IMR-90 (cell line): ENCODE measurements at regions not wholly inside any gene's neighbourhood (a gene's known extent, or its start where the extent isn't known, plus 50 kb on each side); places are given as distances from the start of the nearest gene placed in this dataset.

ENCODE experiments used
- ATAC-seq: fragments of 200-7000 bp; cut with Tn5 transposase; 2 replicates; pipeline ENCODE4 v1.9.1; 2020; ENCODE audit warnings: low read depth, mild to moderate bottlenecking, moderate library complexity
- BruUV-seq: library from RNA; stranded (reverse); fragments of 400-500 nt; replicated peaks from 2 replicates; lab custom pipeline; 2021; lab: Mats Ljungman, UMichigan
- CTCF ChIA-PET: fragments of 300-600 bp; formaldehyde crosslinking; extraction: SDS; loops from one replicate; lab custom pipeline; 2021; ENCODE audit warnings: antibody characterized with exemption; lab: Yijun Ruan, JAX
- POLR2A ChIA-PET: fragments of 300-600 bp; sonication (Branson Sonifier 250); formaldehyde crosslinking; loops from one replicate; lab custom pipeline; 2022; ENCODE audit warnings: antibody characterized with exemption; ENCODE audit not compliant: unreplicated experiment; lab: Charles Lee
- DNase-seq: peaks from one replicate; pipeline ENCODE4 v3.0.0; 2013
- H2AFZ ChIP-seq: replicated peaks from 2 replicates; pipeline ENCODE3; 2013; ENCODE audit warnings: low read length, mild to moderate bottlenecking; ENCODE audit not compliant: poor library complexity
- H2AK5ac ChIP-seq: 2 replicates; pipeline ENCODE4 v1.6.1; 2013; ENCODE audit warnings: low read depth, low read length, inconsistent platforms
- H2AK9ac ChIP-seq: replicated peaks from 2 replicates; pipeline ENCODE3; 2013; ENCODE audit warnings: mild to moderate bottlenecking, low read depth, low read length, moderate library complexity; ENCODE audit not compliant: poor library complexity
- H2BK120ac ChIP-seq: 2 replicates; pipeline ENCODE4 v1.6.1; 2013; ENCODE audit warnings: low read depth, low read length, inconsistent platforms
- H2BK15ac ChIP-seq: 3 replicates; pipeline ENCODE4 v1.6.1; 2013; ENCODE audit warnings: low read depth, low read length, inconsistent platforms
- H2BK20ac ChIP-seq: 2 replicates; pipeline ENCODE4 v1.6.1; 2013; ENCODE audit warnings: low read depth, mild to moderate bottlenecking, inconsistent platforms, low read length, moderate library complexity
- H2BK5ac ChIP-seq: 2 replicates; pipeline ENCODE4 v1.6.1; 2013; ENCODE audit warnings: mild to moderate bottlenecking, low read depth, low read length, inconsistent platforms; ENCODE audit not compliant: poor library complexity, severe bottlenecking
- H3K14ac ChIP-seq: replicated peaks from 2 replicates; pipeline ENCODE4 v1.6.1; 2013; ENCODE audit warnings: low read depth, low read length, inconsistent platforms
- H3K18ac ChIP-seq: 2 replicates; pipeline ENCODE4 v1.6.1; 2013; ENCODE audit warnings: low read depth, low read length, control low read depth
- H3K23ac ChIP-seq: 2 replicates; pipeline ENCODE4 v1.6.1; 2013; ENCODE audit warnings: low read depth, low read length, inconsistent platforms
- H3K27ac ChIP-seq: 2 replicates; pipeline ENCODE4 v1.5.1; 2013; ENCODE audit warnings: mild to moderate bottlenecking, control low read depth, low read length; ENCODE audit not compliant: insufficient read depth
- H3K27me3 ChIP-seq: 2 replicates; pipeline ENCODE4 v1.6.1; 2013; ENCODE audit warnings: low read length; ENCODE audit not compliant: control insufficient read depth, insufficient read depth
- H3K36me3 ChIP-seq: 2 replicates; pipeline ENCODE4 v1.6.1; 2013; ENCODE audit warnings: low read length, mixed read lengths; ENCODE audit not compliant: control insufficient read depth, insufficient read depth
- H3K4ac ChIP-seq: 2 replicates; pipeline ENCODE4 v1.6.1; 2013; ENCODE audit warnings: low read depth, low read length, inconsistent platforms
- H3K4me1 ChIP-seq: 2 replicates; pipeline ENCODE4 v1.6.1; 2013; ENCODE audit warnings: low read length, mixed read lengths; ENCODE audit not compliant: control insufficient read depth, insufficient read depth
- H3K4me2 ChIP-seq: 2 replicates; pipeline ENCODE4 v1.6.1; 2013; ENCODE audit warnings: low read depth, mild to moderate bottlenecking, control low read depth, low read length, moderate library complexity
- H3K4me3 ChIP-seq: 2 replicates; pipeline ENCODE4 v1.5.1; 2013; ENCODE audit warnings: low read depth, mild to moderate bottlenecking, control low read depth, low read length, moderate library complexity; ENCODE audit not compliant: insufficient read depth
- H3K56ac ChIP-seq: 2 replicates; pipeline ENCODE4 v1.6.1; 2013; ENCODE audit warnings: low read length, inconsistent platforms; ENCODE audit not compliant: insufficient read depth; ENCODE audit errors: extremely low read depth
- H3K79me1 ChIP-seq, 2 experiments: 2 replicates each; pipeline ENCODE4 v1.6.1; 2013; ENCODE audit warnings: low read length in 2 of 2, inconsistent platforms in 1 of 2, low read depth in 1 of 2
- H3K9ac ChIP-seq: 2 replicates; pipeline ENCODE4 v1.6.1; 2013; ENCODE audit warnings: low read depth, low read length, control low read depth
- H3K9me1 ChIP-seq: 2 replicates; pipeline ENCODE4 v1.6.1; 2013; ENCODE audit warnings: low read length, inconsistent platforms; ENCODE audit not compliant: insufficient read depth
- H3K9me3 ChIP-seq: 2 replicates; pipeline ENCODE4 v1.6.1; 2013; ENCODE audit warnings: low read length; ENCODE audit not compliant: control insufficient read depth, insufficient read depth
- H4K20me1 ChIP-seq: 2 replicates; pipeline ENCODE4 v1.6.1; 2013; ENCODE audit warnings: low read length, inconsistent platforms; ENCODE audit not compliant: insufficient read depth
- H4K5ac ChIP-seq: 2 replicates; pipeline ENCODE4 v1.6.1; 2013; ENCODE audit warnings: mild to moderate bottlenecking, low read depth, low read length, control low read depth
- H4K8ac ChIP-seq, 2 experiments: 2 replicates each; pipeline ENCODE4 v1.6.1; 2013; ENCODE audit warnings: low read depth in 2 of 2, low read length in 2 of 2, control low read depth in 1 of 2, inconsistent platforms in 1 of 2
- H4K91ac ChIP-seq: 2 replicates; pipeline ENCODE4 v1.6.1; 2013; ENCODE audit warnings: low read depth, low read length, inconsistent platforms; ENCODE audit not compliant: insufficient read depth
- BHLHE40 ChIP-seq: fragments of 150-350 bp; IDR thresholded peaks from 2 replicates; pipeline ENCODE4 v1.6.1; 2016; ENCODE audit warnings: mild to moderate bottlenecking, low read depth, low read length
- CEBPB ChIP-seq: IDR thresholded peaks from 2 replicates; pipeline ENCODE4 v1.6.1; 2012; ENCODE audit warnings: low read depth, low read length, improper control_type of control experiment
- CHD1 ChIP-seq: IDR thresholded peaks from 2 replicates; pipeline ENCODE4 v1.6.1; 2012; ENCODE audit warnings: low read depth, low read length, improper control_type of control experiment
- FOS ChIP-seq: fragments of 150-350 bp; IDR thresholded peaks from 2 replicates; pipeline ENCODE4 v1.6.1; 2016; ENCODE audit warnings: low read depth, low read length
- MAFK ChIP-seq: IDR thresholded peaks from 2 replicates; pipeline ENCODE4 v1.6.1; 2012; ENCODE audit warnings: low read depth, low read length, improper control_type of control experiment
- MAZ ChIP-seq: IDR thresholded peaks from 2 replicates; pipeline ENCODE4 v1.6.1; 2012; ENCODE audit warnings: low read depth, mild to moderate bottlenecking, low read length, improper control_type of control experiment, moderate library complexity, borderline replicate concordance
- MXI1 ChIP-seq: IDR thresholded peaks from 2 replicates; pipeline ENCODE4 v1.6.1; 2012; ENCODE audit warnings: low read depth, mild to moderate bottlenecking, low read length, moderate library complexity, borderline replicate concordance
- NFE2L2 ChIP-seq: fragments of 150-350 bp; IDR thresholded peaks from 2 replicates; pipeline ENCODE4 v1.6.1; 2016; ENCODE audit warnings: low read depth, mild to moderate bottlenecking, low read length
- POLR2A ChIP-seq: IDR thresholded peaks from 2 replicates; pipeline ENCODE4 v1.6.1; 2012; ENCODE audit warnings: mild to moderate bottlenecking, low read depth, low read length
- RAD21 ChIP-seq: IDR thresholded peaks from 2 replicates; pipeline ENCODE4 v1.6.1; 2012; ENCODE audit warnings: low read length, improper control_type of control experiment
- RCOR1 ChIP-seq: IDR thresholded peaks from 2 replicates; pipeline ENCODE4 v1.6.1; 2012; ENCODE audit warnings: mild to moderate bottlenecking, low read length, improper control_type of control experiment; ENCODE audit not compliant: insufficient replicate concordance
- RFX5 ChIP-seq: IDR thresholded peaks from 2 replicates; pipeline ENCODE4 v1.8.0; 2012; ENCODE audit warnings: low read depth, mild to moderate bottlenecking, low read length, moderate library complexity
- SMC3 ChIP-seq: fragments of 150-350 bp; IDR thresholded peaks from 2 replicates; pipeline ENCODE4 v1.6.1; 2016; ENCODE audit warnings: low read depth, mild to moderate bottlenecking, antibody characterized with exemption, low read length, moderate library complexity
- WGBS, 2 experiments: methylation state at CpG; one replicate each; pipeline versions ENCODE4 v1.1.5 to v1.1.7; 2013; ENCODE audit warnings: missing lambda C conversion rate in 2 of 2; ENCODE audit not compliant: insufficient read length in 1 of 2; ENCODE audit errors: extremely low coverage in 2 of 2; 5-methylcytosine and 5-hydroxymethylcytosine counted together
- dilution Hi-C: fragments of 300-500 bp; cut with HindIII; formaldehyde crosslinking; loops from one replicate; pipeline ENCODE4 v1.14.3; 2018; ENCODE audit warnings: low sequenced_read_pairs; ENCODE audit not compliant: unreplicated experiment
- in situ Hi-C: fragments of 300-500 bp; cut with MboI; formaldehyde crosslinking; loops from 3 replicates; pipeline ENCODE4 v1.14.3; 2019; ENCODE audit warnings: low sequenced_read_pairs, inconsistent platforms, mixed read lengths
- intact Hi-C: fragments of 100-400 bp; cut with micrococcal nuclease; formaldehyde crosslinking; loops from 2 replicates; pipeline ENCODE4 v1.10.0; 2022
- TF ChIP-seq, protein P1 (sequence below): conservative IDR thresholded peaks from 2 replicates; pipeline ENCODE4 v1.5.1; 2012; ENCODE audit warnings: mild to moderate bottlenecking, low read depth, low read length, improper control_type of control experiment
- TF ChIP-seq, protein P2 (sequence below): fragments of 150-350 bp; IDR thresholded peaks from 2 replicates; pipeline ENCODE4 v1.6.1; 2017; ENCODE audit warnings: mild to moderate bottlenecking, antibody characterized with exemption, low read length, low read depth

DNA sequence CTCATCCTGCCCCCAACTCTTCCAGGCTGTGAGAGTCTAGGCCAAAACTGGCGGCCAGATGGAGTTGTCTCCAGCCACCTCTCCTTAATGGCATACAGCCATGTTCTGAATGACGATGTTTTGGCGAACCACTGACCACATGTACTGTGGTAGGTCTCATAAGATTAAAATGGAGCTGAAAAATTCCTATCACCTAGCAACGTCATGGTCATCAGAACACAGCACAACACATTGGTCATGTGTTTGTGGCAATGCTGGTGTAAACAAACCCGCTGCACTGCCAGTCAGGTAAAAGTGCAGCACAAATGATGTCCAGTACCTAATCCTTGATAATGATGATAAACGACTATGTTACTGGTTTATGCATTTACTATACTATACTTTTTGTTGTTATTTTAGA, 290.0 kb upstream of the MKI67 start:
- in situ Hi-C loops = no loop called here
- WGBS, 2 experiments = no CpG with 5 or more reads among the region's 6 CpGs
- H2AFZ ChIP-seq = no peak overlapping the region
- no peak overlapping the region for H3K4me2 ChIP-seq
- H3K14ac ChIP-seq = no peak overlapping the region
- intact Hi-C loops = no loop called here
- ChIA-PET CTCF (no interaction called here), POLR2A (no interaction called here)
- no peak overlapping the region for H2BK5ac ChIP-seq
- H3K79me1 ChIP-seq = no peaks in the 10 kb centered on the region
- H3K18ac ChIP-seq = no peak overlapping the region
- H3K9ac ChIP-seq = no peak overlapping the region
- no peak overlapping the region for H2BK120ac ChIP-seq
- no peak overlapping the region for H3K4ac ChIP-seq
- no peak for DNase-seq
- no peaks in the 10 kb centered on the region for H3K4me1 ChIP-seq
- H3K56ac ChIP-seq = no peak overlapping the region
- no peaks in the 10 kb centered on the region for H4K20me1 ChIP-seq
- no peak for ATAC-seq
- peaks cover 24% of the 10 kb centered on the region for H3K9me3 ChIP-seq
- dilution Hi-C loops = no loop called here
- TF ChIP-seq BHLHE40 (no peak), MAZ (no peak), RAD21 (no peak), MXI1 (no peak), MAFK (no peak), NFE2L2 (no peak), RFX5 (no peak), CHD1 (no peak), SMC3 (no peak), RCOR1 (no peak), CEBPB (no peak), POLR2A (no peak), FOS (no peak)
- TF ChIP-seq, protein P1, sequence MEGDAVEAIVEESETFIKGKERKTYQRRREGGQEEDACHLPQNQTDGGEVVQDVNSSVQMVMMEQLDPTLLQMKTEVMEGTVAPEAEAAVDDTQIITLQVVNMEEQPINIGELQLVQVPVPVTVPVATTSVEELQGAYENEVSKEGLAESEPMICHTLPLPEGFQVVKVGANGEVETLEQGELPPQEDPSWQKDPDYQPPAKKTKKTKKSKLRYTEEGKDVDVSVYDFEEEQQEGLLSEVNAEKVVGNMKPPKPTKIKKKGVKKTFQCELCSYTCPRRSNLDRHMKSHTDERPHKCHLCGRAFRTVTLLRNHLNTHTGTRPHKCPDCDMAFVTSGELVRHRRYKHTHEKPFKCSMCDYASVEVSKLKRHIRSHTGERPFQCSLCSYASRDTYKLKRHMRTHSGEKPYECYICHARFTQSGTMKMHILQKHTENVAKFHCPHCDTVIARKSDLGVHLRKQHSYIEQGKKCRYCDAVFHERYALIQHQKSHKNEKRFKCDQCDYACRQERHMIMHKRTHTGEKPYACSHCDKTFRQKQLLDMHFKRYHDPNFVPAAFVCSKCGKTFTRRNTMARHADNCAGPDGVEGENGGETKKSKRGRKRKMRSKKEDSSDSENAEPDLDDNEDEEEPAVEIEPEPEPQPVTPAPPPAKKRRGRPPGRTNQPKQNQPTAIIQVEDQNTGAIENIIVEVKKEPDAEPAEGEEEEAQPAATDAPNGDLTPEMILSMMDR = no peak
- TF ChIP-seq, protein P2, sequence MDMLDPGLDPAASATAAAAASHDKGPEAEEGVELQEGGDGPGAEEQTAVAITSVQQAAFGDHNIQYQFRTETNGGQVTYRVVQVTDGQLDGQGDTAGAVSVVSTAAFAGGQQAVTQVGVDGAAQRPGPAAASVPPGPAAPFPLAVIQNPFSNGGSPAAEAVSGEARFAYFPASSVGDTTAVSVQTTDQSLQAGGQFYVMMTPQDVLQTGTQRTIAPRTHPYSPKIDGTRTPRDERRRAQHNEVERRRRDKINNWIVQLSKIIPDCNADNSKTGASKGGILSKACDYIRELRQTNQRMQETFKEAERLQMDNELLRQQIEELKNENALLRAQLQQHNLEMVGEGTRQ = no peak
- no peak overlapping the region for H2AK5ac ChIP-seq
- H3K9me1 ChIP-seq = no peaks in the 10 kb centered on the region
- H3K27ac ChIP-seq = no peak overlapping the region
- no peak overlapping the region for H4K91ac ChIP-seq
- no peak overlapping the region for H3K4me3 ChIP-seq
- no peak overlapping the region for H2BK20ac ChIP-seq
- no TSS peak for BruUV-seq
- no peak overlapping the region for H2AK9ac ChIP-seq
- no peak overlapping the region for H2BK15ac ChIP-seq
- H4K5ac ChIP-seq = no peak overlapping the region
- H3K36me3 ChIP-seq = no peaks in the 10 kb centered on the region
- no peaks in the 10 kb centered on the region for H3K27me3 ChIP-seq
- H4K8ac ChIP-seq = no peak overlapping the region
- no peak overlapping the region for H3K23ac ChIP-seq
